Esophagus muscularis mucosa (tissue), 4 donors: ENCODE measurements at regions not wholly inside any gene's neighbourhood (a gene's known extent, or its start where the extent isn't known, plus 50 kb on each side); places are given as distances from the start of the nearest gene placed in this dataset.

ENCODE experiments used
- CTCF ChIP-seq, 3 experiments: fragments of 200-600 bp in 2 of 3; fragments of 450-650 bp in 1 of 3; sonication (generic) in 2 of 3; IDR thresholded peaks; one replicate each; pipeline ENCODE4 v1.5.1; 2017 to 2019; ENCODE audit warnings: antibody characterized with exemption in 3 of 3, mild to moderate bottlenecking in 2 of 3, moderate library complexity in 1 of 3
- EP300 ChIP-seq: sonication (generic); formaldehyde crosslinking; IDR thresholded peaks from one replicate; pipeline ENCODE4 v1.6.1; 2017; ENCODE audit warnings: antibody characterized with exemption
- POLR2A ChIP-seq: fragments of 450-650 bp; IDR thresholded peaks from one replicate; pipeline ENCODE4 v1.6.1; 2017; ENCODE audit warnings: antibody characterized with exemption, moderate library complexity, mild to moderate bottlenecking, low read depth

- TF ChIP-seq CTCF (IDR thresholded peaks at IDR 0.05) (no peak), POLR2A (no peak), EP300 (no peak)
Measured at GRCh38 chr6:148082696-148083095, 259.9 kb upstream of the SASH1 start.
